DMS53 treated with DMSO at 0.1 percent for 48 hours (cell line): ENCODE measurements at regions not wholly inside any gene's neighbourhood (a gene's known extent, or its start where the extent isn't known, plus 50 kb on each side); places are given as distances from the start of the nearest gene placed in this dataset.

ENCODE experiments used
- DNase-seq: peaks from one replicate; lab custom pipeline; 2025; ENCODE audit not compliant: unreplicated experiment; lab: John Stamatoyannopoulos, UW

DNA sequence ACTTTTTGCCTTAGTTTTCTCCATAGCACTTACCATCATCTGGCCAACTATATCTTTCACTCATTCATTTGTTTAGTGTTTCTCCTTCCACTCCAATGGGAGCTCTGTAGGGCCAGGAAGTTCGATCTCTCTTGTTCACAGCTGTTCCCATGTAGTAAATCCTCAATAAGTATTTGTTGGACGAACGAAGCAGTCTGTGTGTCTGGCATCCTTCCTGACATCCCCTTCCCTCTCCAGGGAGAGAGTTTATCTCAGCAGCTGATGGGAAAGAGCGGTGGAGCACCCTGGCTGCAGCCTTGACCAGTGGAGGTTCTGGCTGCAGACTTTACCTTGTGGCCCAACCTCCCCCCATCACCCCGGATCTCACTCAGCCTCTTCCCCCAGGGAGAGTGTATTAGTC lies 141.7 kb downstream of the CHST1 start:
- DNase-seq, result no peak

DNA sequence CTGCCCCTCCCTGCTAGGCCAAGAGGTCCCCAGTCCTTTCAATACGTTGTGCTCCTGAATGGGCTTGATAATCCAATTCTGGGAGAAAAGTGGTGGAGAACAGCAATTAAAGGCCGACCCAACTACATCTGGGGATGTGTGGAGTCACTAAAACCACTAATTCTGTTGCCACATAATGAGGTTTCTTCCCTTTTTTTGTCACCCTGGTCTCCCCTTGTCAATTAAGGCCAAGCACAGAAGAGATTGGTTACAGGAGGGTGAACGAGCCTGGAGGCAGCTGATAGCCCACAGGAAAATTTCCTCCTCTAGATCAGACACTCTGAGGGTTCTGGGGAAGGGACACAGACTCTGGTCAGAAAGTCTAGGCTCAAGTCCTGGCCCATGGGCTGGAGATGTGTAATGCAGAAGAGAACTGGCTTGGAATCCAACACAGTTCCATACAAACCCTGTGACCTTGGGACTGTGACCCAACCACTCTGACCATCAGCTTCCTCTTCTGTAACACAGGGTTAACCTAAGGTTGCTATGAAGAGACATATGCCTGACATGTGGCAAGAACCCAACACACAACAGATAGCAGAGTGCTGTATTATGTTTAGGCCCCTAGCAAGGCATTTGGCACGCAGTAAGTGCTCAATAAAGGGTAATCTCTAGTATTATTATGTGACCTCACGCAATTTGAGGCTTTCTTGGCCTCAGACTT lies 146.4 kb downstream of the CHST1 start:
- no peak for DNase-seq

DNA sequence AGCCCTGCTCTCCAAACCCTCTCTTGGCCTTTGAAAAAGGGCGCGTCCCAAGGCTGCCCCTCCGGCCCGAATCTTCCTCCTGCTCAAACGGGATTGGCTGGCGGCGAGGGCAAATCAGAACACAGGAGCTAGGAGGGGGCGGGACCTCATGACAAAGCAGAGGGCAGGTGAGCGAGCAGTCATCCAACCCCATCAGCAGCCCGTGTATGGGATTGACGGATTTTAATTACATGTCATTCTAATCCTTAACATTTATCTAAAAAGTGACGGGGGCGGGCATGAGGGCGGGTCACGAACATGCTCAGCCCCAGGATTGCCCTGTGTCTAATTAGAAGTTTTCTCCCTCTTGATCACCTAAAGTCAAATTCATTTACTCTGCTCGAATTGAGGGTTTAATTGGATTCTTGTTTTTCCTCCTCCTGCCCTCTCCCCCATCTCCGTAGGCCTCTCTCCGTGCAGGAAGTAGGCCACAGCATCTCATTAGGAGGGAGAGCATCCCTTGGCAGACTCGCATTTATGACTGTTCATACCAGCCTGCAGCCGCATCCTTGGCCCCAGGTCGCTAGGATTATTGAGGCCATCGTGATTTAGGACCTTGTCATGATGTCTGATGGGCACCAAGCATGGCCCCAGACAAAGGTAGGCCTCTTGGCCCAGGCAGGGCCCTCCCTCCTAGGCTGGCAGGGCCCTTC lies 147.1 kb downstream of the CHST1 start:
- no peak for DNase-seq

DNA sequence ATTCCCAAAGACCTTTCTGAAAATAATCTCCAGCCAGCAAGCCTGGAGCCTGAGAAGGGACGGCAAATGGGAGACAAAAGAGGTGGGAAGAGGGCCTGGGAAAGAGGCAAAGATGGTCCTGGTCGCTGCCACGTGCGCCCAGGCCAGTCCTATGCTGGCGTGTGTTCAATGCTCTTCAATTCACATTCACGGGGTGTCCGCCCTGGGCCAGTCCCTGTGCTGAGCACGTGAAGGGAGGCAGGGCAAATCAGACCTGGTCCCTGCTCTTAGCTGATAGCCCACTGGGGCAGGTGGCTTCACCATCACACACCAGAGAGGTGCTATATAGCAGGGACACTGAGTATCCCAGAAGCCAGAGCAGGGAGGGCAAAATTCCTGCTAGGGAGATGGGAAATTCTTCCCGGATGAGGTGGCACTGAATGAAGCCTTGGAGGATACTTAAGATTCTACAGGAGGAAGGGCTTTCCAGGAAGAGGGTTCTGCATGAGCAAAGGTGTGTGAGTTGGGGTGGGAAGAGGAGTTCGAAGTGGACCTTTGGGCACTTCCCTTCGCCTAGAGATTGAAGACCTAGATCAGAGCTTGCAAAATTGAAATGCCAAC lies 148.2 kb downstream of the CHST1 start:
- no peak for DNase-seq

DNA sequence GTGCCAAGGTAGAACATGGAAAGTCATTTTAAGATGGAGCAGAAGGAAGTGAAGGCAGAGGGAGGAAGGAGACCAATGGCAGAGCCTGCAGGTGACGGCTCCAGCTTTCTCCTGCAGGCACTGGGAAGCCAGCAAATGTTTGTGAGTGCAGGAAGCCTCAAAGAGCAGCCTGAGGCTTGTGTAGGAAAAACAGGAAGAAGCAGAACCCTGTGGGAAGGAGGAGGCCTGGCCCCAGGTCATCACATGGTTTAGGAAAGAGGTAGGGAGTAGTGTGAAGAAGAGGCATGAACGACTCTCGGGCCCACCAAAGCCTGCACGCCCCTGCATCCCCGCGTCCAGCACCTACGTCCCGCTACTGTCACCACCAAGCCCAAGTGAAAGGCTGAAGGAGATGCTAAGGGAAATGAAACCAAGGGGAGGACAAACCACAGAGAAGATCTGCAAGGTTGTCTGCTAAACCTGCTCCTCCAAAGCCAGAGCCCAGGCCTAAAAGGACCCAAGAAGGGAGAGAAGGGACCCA lies 151.5 kb downstream of the CHST1 start:
- DNase-seq, result no peak

DNA sequence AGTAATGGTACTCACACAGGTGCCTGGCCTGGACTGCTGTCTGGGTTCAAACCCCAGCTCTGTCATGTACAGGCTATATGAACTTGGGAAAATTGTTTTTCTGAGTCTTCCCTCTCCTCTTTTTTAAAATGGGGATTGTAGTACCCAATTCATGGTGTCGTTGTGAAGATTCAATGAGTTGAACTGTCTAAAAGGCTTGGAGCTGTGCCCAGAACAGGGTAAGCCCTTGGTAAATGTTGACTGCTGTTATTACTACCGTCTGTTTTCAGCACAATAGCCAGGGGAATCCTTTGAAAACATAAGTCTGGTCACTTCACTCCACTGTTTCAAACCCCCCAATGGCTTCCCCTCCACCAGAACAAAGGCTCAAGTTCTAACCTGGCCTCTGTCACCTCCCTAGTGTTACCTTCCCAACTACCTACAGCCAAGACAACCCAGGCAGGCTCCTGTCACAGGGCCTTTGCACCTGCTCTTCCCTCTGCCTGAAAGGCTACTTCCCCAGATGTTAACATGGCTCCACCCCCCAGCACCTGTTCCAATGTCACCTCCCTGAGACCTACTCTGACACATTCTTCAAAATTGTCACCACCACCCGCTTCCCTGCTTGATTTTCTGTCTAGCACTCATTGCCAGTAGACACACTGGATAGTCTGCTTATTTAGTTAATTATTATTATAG lies 152.8 kb downstream of the CHST1 start:
- DNase-seq, result no peak

DNA sequence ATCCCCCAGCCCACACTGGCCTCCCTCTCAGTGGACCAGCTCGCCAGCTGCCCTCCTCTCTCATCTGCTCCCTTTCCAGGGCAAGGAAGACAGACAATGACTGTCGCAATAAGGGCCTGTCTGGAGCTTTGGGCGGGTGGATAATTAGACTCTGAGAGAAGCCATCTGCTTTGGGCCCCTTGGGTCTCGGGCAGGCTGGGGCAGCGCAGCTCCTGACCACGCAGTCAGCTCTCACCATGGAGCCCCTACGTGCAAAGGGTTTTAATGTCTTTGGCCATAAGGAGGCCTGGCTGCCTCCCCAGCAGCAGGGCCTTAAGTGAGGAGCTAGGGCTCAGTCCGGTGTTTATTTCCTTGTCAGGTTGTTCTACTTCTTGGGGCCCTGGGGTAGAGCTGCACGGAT lies 153.9 kb downstream of the CHST1 start:
- no peak for DNase-seq

DNA sequence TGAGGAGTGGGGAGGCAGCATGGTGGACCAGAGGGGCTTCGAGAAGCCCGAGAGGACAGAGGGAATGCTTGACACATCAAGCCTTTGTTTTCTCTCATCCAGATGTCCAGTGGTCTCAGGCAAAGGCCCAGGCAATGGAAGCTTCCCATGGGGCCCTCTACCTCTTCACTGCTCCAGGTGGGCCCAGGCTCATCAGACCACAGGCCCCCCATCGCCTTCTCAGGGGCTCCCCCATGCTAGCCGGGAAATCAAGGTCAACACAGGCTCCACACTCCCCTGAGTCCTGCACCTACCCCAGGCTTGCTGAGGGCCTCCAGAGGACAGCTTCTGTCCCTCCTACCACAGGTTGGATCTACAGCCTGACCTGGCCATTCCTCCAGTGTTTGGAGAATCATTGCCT lies 157.5 kb downstream of the CHST1 start:
- no peak for DNase-seq

DNA sequence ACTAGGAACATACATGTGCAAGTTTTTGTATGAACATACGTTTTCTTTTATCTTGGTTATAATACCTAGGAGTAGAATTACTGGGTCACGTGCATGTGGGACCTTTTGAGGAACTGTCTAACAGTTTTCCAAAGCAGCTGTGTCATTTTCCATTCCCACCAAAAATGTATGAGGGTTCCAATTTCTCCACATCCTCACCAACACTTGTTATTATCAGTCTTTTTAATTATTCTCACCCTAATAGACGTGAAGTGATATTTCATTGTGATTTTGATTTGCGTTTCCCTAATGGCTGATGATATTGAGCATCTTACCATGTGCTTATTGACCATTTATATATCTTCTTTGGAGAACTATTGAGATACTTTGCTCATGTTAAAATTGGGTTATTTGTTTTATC lies 162.1 kb downstream of the CHST1 start:
- no peak for DNase-seq

DNA sequence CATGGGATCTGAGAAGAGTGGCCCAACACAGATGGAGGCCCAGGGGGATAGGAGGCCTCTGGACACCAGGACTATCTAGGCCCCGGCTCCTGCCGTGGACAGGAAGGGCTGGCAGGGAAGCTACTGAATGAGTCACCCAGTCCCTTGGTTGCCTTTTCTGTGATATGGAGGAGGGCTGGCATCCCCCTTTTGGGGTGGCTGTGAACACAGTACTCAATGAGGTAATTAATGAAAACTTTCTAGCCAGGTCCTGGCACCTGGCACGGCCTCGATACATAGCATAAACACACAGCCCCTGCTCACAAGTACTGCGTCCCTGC lies 163.2 kb downstream of the CHST1 start:
- no peak for DNase-seq

DNA sequence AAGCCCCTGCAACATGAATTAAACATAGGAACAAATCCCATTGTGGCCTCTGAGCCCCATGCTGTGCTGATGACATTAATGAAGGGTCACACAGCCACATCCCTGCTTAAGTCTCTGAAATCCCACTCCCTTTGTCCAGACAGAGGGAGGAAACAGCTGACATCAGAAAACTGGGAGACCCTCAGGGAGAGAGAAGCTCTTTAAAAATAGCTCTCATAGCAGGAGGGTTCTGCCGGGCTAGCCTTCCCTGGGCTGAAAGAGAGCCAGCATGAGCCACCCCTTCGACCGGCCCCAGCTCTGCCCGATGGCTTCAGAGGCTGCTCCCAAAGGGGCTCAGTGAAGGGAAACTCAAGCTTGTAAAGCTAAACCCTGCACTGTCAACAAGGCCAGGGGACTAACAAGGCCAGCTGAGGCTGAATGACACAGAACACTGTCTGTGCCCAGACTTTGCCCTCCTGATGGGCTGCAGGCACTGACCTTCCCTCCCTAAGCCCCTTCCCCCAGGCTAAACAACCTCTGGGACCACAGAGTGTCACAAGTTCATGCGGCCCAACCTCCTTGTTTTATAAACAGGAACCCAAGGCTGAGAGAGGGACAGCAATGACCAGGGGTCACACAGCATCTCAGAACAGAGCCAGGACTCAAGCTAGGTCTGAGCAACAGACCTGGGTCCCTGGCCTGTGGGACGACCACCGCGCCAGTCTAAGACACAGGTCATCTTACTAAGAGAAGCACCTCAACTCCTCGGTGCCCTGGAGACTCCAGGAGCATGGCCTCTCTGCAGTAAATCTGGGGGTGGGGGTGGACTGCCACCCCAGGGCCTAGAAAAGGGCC lies 163.8 kb downstream of the CHST1 start:
- DNase-seq, result no peak

DNA sequence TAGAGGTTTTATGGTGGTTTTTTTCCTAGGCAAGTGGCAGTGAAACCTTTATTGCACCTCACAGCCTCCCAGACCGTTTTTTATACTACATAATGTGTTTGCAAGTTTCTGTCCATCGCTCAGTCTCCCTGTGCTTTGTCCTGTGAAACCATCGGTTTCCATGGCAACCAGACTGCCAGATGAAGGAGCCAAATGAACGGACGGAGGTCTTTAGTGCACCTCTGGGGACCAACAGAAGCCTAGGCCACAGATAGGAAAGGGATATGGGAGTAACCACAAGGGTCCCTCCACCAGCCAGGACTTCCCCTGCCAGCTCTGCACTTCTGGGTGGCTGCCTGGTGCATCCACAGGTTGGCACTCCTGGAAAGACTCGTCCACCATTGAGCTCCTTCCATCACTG lies 165.0 kb downstream of the CHST1 start:
- no peak for DNase-seq

DNA sequence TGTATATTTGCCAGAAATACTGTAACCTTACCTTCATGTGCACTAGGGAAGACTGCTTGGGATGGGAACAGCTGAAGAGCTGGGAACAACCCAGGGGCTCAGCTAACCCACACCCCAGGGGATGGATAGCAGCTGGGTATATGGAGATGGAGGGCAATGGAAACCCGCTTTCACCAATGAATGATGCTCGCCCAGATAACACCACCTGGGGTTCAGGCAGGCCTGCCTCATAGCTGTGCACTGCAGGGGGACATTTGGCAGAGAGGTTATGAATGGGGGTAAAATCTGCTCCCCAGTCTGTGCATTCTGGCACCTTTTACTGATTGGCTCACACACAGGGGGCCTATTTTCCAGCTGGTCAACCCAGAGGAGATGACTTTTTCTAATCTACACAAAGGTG lies 170.7 kb downstream of the CHST1 start:
- no peak for DNase-seq

DNA sequence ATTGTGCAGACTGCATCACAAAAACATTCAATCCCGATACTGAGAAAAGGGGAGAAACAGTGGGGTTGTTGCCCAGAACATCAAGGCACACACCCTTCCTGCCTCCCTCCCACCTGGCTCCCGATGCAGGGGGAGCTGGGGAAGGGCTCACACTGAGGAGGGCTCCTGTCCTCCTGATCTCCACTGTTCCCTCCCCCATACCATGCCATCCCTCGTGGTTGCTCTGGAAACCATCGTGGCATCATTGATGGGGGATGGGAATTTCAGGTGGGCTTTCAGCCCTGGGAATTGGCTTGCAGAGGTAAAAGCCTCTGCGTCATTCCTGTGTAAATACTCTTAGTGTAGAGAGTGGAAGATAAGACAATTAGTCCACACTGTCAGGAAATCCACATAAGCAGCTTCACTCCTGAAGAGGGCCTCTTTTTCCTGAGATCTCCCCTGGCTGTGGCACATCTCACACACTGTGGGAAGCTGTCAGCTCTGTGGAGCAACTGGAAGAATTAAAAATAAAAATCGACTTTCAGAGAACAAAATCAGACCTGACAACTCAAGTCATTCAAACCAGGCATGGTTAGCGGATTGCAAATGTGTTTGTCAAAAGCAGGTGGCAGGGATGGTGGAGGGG lies 176.0 kb downstream of the CHST1 start:
- peak; percentile 14 for DNase-seq

DNA sequence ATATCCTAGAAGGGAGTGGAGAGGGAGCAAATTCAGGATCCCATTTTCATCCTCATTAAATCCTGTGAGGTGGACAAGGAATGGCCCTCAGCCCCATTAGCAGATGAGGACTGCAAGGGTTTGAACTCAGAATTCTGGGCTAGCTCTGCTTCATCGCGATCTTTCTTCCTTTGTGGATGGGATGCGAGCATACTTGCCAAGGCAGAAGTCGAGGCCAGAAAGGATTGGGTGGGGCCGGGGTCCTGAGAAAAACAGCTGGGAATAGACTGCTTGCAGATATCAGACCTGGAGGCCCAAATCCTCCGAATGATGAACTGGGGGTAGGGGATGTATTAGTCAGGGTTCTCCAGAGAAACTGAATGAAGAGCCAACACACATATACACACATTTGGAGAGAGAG lies 179.0 kb downstream of the CHST1 start:
- DNase-seq, result no peak

DNA sequence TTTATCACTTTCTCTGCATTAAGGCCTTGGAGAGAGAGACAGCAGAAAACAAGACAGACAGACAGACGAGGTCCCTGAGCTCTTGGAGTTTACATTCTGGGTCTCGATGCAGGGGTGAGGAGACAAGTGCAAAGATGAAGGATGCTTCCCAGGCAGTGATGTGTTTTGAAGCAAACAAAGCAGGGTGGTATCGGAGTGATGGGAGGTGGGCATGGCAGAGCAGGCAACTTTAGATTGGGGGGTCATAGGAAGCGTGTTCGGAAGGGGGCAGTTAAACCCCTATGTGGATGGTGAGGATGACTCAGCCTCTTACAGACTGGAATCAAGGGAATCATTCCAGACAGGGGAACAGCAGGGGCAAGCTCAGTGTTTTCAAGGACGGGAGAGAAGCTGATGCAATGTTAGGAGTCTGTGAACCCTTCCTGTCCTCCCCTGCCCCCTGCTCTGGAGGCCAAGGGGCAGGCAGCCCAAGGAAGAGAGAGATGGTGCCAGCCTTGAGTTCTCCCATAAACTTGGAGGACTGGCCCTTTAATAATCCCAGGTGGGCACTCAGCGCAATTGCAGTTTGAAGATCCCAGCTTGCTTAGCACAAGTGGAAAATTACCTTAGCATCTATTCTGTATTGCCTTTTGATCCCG lies 180.2 kb downstream of the CHST1 start:
- DNase-seq, result no peak

DNA sequence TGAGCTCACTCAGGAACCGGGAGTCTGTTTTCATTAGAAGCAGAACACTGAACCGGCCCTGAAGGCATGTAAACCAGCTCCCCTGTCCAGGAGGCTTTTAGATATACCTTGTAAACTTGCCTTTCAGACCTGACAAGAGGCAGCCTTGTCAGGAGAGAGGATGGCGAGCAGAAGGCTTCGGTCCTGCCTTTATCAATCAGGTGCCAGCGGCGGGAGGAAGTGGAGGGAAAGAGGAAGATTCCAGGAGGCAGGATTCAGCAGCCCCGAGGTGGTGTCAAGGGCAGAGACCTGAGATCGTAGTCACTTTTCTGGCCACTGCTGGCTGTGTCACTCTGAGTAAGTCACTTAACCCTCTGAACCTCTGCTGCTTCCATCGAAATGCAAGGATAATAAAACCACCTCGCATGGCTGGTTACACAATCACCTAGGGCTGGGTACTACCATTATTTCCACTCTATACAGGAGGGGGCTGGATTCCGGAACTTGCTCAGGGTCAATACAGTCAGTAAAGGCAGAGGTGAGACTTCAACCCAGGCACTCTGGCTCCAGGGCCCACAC lies 181.0 kb downstream of the CHST1 start:
- no peak for DNase-seq

DNA sequence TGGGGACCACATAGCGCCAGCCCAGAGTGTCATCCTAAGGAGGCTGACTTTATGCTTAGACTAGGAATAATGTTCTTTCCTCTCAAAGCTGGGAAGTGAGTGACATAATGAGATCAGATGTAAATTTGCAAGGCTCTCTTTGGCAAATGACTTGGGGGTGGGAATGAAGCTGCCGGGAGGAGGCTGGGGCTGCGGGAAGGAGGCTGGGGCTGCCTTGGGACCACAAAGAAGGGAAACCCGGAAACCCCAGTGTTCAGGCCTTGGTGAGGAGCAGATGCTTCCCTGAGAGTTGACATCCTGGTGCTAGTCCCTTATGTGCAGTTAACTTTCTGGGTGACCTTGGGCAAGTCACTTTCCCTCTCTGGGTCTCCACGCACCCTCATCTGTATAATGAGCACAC lies 182.0 kb downstream of the CHST1 start:
- DNase-seq, result no peak

DNA sequence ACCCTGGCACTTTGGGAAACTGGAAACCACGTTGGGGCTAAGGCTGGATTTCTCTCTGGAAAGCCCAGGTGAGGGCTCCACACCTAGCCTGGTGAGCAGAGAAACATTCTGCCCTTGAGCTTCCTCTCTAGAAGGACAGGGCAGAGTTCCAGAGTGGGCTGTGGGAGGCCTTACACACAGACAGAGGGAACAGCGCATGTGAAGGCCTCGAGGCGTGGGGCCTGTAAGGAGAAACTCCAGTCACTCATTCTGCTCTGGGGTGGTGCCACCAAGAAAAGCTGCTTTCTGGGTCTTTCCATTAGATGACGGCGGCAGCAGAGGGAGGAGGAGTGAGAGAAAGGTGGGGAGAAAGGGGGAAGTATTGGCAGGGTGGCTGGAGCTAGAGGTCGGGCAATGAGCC lies 183.1 kb downstream of the CHST1 start:
- DNase-seq, result no peak

DNA sequence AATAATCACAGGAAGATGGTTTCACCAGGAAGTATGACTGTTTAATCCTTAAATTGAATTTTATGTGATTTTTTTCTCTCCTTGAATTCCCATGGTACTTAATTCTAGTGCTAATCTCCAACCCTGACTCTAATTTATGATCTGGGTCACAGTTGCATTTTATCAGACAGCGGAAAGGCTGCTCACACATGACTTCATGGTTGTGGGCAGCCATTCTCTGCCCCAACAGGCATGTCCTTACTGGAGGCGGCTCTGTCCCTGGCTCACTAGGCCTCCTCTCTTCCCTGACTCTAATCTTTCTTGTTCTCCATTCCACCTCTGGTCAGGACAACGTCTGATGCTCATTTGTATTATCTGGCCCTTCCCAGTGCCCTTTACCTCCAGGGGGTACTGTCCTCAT lies 184.4 kb downstream of the CHST1 start:
- no peak for DNase-seq
